ENCODE measurements at regions not wholly inside any gene's neighbourhood (a gene's known extent, or its start where the extent isn't known, plus 50 kb on each side); places are given as distances from the start of the nearest gene placed in this dataset.

GRCh38 chr10:4649886-4650508 lies 176.0 kb upstream of the AKR1E2 start:
- Mint-ChIP-seq H3K27ac (ENCODE audit: unreplicated experiment) (peak overlapping the region; percentile 75), H3K4me3 (ENCODE audit: unreplicated experiment) (no peak overlapping the region), H3K36me3 (ENCODE audit: low read depth, unreplicated experiment) (no peaks in the 10 kb centered on the region), H3K4me1 (ENCODE audit: unreplicated experiment) (peaks cover 28% of the 10 kb centered on the region), H3K27me3 (ENCODE audit: unreplicated experiment) (no peaks in the 10 kb centered on the region), H3K9me3 (ENCODE audit: unreplicated experiment) (no peaks in the 10 kb centered on the region)
- TF ChIP-seq, protein P1, sequence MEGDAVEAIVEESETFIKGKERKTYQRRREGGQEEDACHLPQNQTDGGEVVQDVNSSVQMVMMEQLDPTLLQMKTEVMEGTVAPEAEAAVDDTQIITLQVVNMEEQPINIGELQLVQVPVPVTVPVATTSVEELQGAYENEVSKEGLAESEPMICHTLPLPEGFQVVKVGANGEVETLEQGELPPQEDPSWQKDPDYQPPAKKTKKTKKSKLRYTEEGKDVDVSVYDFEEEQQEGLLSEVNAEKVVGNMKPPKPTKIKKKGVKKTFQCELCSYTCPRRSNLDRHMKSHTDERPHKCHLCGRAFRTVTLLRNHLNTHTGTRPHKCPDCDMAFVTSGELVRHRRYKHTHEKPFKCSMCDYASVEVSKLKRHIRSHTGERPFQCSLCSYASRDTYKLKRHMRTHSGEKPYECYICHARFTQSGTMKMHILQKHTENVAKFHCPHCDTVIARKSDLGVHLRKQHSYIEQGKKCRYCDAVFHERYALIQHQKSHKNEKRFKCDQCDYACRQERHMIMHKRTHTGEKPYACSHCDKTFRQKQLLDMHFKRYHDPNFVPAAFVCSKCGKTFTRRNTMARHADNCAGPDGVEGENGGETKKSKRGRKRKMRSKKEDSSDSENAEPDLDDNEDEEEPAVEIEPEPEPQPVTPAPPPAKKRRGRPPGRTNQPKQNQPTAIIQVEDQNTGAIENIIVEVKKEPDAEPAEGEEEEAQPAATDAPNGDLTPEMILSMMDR (IDR thresholded peaks at IDR 0.05; ENCODE audit: unreplicated experiment), result no peak
- DNase-seq (ENCODE audit: low spot score), result no peak

- H3K27ac Mint-ChIP-seq (ENCODE audit: unreplicated experiment), result no peak overlapping the region
- no peak overlapping the region for H3K4me3 Mint-ChIP-seq (ENCODE audit: unreplicated experiment)
- H3K9me3 Mint-ChIP-seq (ENCODE audit: unreplicated experiment), result no peaks in the 10 kb centered on the region
- H3K27me3 Mint-ChIP-seq (ENCODE audit: unreplicated experiment), result no peaks in the 10 kb centered on the region
- no peaks in the 10 kb centered on the region for H3K36me3 Mint-ChIP-seq (ENCODE audit: low read depth, unreplicated experiment)
- TF ChIP-seq, protein P1 (IDR thresholded peaks at IDR 0.05; ENCODE audit: unreplicated experiment), result no peak
- DNase-seq (ENCODE audit: low spot score), result no peak
- H3K4me1 Mint-ChIP-seq (ENCODE audit: unreplicated experiment), result peaks cover 27% of the 10 kb centered on the region
Observed at GRCh38 chr10:4649471-4649870, 176.5 kb upstream of the AKR1E2 start.

DNA sequence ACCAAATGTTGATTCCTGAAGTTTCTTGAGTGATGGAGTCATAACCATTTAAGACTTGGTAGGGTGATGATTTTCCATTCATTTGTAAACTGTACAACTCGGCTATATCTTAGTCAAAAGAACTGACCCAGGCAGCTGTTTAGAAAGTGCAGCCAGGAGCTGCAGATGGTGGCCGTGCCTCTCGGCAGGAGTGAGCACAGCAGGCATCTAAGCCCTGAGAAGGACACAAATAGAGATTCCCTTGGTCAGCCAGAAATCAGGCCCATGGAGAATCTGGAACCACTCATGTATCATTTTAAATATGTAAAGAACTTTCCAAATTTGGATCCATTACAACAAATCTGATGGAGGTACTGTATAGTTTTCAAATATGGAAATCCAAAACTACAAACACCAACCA lies 177.0 kb upstream of the AKR1E2 start:
- DNase-seq (ENCODE audit: low spot score), result no peak

GRCh38 chr10:4647109-4647785 lies 178.8 kb upstream of the AKR1E2 start:
- Mint-ChIP-seq H3K4me1 (ENCODE audit: unreplicated experiment) (peaks cover 23% of the 10 kb centered on the region), H3K9me3 (ENCODE audit: unreplicated experiment) (no peaks in the 10 kb centered on the region), H3K36me3 (ENCODE audit: low read depth, unreplicated experiment) (no peaks in the 10 kb centered on the region), H3K27ac (ENCODE audit: unreplicated experiment) (peak overlapping the region; percentile 96), H3K27me3 (ENCODE audit: unreplicated experiment) (no peaks in the 10 kb centered on the region), H3K4me3 (ENCODE audit: unreplicated experiment) (no peak overlapping the region)
- TF ChIP-seq, protein P1 (IDR thresholded peaks at IDR 0.05; ENCODE audit: unreplicated experiment), result no peak
- DNase-seq (ENCODE audit: low spot score), result no peak

More for the DNA sequence above, 177.0 kb upstream of the AKR1E2 start:
- Mint-ChIP-seq H3K36me3 (ENCODE audit: low read depth, unreplicated experiment) (no peaks in the 10 kb centered on the region), H3K4me3 (ENCODE audit: unreplicated experiment) (no peak overlapping the region), H3K4me1 (ENCODE audit: unreplicated experiment) (peaks cover 25% of the 10 kb centered on the region), H3K9me3 (ENCODE audit: unreplicated experiment) (no peaks in the 10 kb centered on the region), H3K27ac (ENCODE audit: unreplicated experiment) (no peak overlapping the region), H3K27me3 (ENCODE audit: unreplicated experiment) (no peaks in the 10 kb centered on the region)
- TF ChIP-seq, protein P1 (IDR thresholded peaks at IDR 0.05; ENCODE audit: unreplicated experiment), result no peak

GRCh38 chr10:4646547-4646946 lies 179.5 kb upstream of the AKR1E2 start:
- no peak overlapping the region for H3K4me3 Mint-ChIP-seq (ENCODE audit: unreplicated experiment)
- DNase-seq (ENCODE audit: low spot score), result no peak
- peaks cover 23% of the 10 kb centered on the region for H3K4me1 Mint-ChIP-seq (ENCODE audit: unreplicated experiment)
- H3K36me3 Mint-ChIP-seq (ENCODE audit: low read depth, unreplicated experiment), result no peaks in the 10 kb centered on the region
- no peaks in the 10 kb centered on the region for H3K27me3 Mint-ChIP-seq (ENCODE audit: unreplicated experiment)
- TF ChIP-seq, protein P1 (IDR thresholded peaks at IDR 0.05; ENCODE audit: unreplicated experiment), result no peak
- no peaks in the 10 kb centered on the region for H3K9me3 Mint-ChIP-seq (ENCODE audit: unreplicated experiment)
- H3K27ac Mint-ChIP-seq (ENCODE audit: unreplicated experiment), result peak overlapping the region; percentile 85

Data from endothelial cell (in vitro differentiated cells).